IPS DF 4.7 (cell line): ENCODE measurements at regions not wholly inside any gene's neighbourhood (a gene's known extent, or its start where the extent isn't known, plus 50 kb on each side); places are given as distances from the start of the nearest gene placed in this dataset.

Experiments
- DNase-seq: peaks from one replicate; pipeline ENCODE4 v3.0.0-alpha.2; 2013; ENCODE audit warnings: low spot score; ENCODE audit errors: extremely low read depth

DNA sequence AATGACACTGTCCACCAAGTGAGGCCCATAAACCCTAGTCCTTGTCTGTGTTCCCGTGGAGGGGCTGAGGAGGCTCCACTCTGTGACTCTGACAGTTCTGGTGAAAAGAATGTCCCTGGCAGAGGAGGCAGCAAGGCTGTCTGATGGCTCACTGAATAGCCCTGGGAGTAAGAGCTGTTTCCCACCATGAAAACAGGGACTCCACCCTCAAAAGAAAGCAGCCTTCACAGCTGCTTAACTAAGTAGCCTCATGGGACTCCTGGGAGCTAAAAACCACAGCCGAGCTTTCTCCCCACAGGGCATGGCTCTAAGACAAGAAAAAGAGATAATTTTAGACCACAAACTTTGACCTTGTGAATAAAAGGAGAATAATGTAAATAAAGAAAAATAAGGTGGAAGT lies 135.1 kb upstream of the FRY start:
- no peak for DNase-seq

DNA sequence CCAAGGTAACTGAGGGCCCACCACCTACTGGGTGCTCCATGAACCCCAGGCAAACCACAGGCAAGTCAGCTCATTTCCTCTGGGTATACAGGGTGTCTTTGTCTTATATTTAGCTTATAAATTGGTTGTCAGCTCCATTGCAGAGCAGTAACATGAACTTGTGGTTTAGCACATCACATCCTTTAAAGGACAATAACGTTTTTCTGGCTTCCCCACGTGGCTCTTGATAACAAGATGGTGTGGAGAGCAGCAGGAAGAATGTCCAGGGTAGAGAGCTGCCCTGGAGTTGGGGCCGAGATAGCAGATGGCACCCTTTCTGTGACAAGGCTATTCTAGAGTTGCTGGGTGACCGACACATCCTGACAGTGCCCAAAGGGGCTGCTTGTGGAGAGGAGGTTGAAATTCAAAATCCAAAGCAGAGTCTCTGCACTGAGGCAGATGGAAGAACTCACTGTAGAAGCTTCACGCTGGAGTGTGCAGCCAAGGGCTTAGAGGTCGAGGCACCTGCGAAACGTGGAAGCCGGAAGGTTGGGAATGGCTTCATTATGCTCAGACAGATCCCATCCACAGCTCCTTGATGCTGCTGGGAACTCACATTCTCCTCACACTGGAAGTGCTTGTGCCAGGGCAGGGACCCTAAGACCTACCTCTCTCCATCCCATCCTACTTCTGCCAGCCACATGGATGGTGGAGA lies 133.0 kb upstream of the FRY start:
- DNase-seq = no peak

DNA sequence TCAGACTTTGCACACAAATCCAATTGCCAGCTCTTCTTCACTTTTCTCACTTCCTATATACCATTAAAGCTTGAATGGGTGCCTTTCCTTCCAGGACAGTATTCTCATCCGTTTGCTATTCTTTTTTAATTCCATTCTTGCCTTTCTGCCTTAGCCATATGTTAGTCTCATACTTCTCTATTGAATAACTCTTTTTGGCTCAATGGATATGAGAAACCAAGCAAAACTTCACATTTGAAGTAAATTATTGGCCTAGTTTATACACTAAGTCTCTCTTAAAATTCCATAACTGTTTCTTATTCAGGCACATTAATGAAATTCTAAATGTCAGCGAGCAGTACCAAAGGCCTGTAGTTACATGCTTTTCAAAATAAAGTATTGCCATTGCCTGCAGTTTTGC lies 129.6 kb upstream of the FRY start:
- no peak for DNase-seq

DNA sequence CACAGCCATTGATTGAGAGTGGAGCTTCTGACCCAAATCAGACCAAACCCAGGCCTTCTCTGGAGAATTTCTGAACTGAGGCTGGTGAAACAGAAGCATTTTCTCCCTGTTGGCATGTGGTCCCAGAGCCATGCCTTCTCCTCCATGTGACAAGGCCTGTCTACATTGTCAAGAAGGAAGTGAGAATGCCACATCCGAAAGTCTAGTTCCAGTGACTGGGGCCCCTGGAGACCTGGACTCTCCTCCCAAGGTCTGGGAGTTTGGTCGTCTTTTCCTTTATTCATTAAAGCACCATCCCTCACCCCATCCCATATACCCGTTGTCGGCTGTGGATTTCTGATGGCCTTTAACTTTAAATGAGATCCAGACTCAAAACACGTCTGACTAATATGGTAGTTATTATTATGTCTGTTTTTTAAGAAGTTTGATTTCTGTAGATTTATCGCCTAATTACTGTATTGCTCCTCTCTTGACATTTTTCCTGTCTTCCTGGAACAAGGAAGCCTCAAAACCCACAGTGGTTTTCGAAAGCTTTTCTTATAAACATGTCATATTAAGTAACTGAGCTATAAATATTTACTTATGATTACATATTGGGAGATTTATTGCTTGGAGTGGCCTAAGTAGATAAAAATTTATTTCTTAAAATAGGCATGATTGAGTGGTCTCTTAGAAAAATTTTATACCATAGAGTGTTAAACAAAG lies 128.3 kb upstream of the FRY start:
- DNase-seq = no peak

- no peak for DNase-seq
These were observed 126.4 kb upstream of the FRY start for GRCh38 chr13:31904941-31905824.

DNA sequence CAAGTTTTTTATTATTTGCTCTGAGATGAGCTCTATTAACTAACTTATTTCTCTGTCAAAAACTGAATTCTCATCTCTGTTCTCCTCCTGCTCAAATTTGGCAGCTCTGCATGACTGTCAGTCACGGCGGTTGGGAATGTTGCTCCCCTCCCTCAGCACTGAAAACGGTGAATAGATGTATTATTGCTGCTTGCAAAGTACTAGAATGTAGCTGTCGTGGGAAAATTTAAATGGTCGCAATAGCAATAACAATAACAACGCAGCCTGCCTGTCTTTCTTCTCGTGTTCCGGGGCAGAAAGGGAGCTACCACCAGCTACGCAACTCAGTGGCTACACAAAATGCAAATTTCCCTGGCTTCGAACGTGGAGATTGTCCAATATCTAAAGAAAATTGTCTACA lies 125.6 kb upstream of the FRY start:
- DNase-seq = no peak

GRCh38 chr13:31908696-31909411 lies 122.7 kb upstream of the FRY start:
- DNase-seq = no peak

- DNase-seq = peak; percentile 16
These were observed 121.6 kb upstream of the FRY start for GRCh38 chr13:31909864-31910551.

DNA sequence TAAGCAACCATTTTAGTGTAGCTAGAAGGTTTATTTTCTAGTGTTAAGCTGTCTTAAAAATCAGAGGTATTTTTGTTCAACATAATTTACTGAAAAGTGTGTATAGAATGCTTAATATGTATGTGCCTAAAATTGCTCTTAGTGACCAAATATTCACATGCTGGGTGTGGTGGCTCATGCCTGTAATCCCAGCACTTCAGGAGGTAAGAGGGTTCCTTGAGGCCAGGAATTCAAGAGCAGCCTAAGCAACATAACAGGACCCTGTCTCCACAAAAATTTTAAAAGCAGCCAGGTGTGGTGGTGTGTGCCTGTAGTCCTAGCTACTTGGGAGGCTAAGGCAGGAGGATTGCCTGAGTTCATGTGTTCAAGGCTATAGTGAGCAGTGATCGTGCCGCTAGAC lies 120.9 kb upstream of the FRY start:
- no peak for DNase-seq

DNA sequence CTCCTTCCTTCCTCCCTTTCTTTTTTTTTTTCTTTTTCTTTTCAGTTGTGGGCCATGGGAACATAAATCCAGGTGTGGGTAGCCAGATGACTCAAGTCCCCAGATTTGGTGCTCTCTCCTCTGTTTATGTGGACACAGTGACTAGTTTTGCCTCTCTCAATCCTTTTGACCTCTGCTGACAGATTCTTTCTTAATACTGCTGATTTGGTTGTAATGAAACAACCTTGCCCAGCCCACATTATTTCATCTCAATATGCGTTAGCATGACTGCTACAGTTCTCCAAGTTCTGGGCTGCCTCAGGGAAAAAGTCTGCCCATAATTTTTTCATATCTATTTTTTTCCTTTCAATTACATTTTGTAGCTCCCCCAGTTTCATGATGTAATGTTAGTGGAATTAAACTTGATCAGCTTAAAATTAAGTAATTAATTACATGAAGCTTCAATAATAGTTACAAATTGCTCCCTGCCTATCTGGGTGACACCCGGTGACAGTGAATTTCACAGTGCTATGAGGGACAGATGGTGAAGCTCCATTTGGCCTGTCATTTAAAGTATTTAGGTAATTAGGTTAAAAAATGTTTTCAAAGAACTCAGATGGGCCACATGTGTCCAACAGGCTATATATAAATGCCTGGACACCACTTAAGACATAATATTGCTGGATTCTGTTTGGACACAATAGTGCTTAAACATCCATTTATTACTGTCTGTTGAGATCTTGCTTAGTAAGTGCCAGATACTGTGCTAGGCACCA lies 118.8 kb upstream of the FRY start:
- DNase-seq = no peak

DNA sequence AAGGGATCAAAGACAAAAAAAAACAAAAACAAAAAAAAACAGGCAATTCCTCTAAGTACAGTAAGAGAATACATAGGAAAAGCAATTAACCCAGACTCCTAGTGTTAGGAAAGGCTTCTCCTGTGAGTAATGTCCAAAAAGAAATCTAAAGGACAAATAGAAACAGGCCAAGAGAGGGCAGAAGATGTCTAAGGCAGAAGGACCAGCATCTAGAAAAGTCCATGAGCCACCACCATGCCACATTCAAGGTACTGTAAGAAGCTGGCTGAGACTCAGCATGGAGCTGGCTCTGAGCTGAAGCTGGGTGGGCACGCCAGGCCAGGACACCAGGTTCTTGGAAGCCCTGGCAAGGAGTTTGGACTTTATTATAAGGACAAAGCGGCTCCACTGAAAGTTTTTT lies 118.1 kb upstream of the FRY start:
- no peak for DNase-seq

DNA sequence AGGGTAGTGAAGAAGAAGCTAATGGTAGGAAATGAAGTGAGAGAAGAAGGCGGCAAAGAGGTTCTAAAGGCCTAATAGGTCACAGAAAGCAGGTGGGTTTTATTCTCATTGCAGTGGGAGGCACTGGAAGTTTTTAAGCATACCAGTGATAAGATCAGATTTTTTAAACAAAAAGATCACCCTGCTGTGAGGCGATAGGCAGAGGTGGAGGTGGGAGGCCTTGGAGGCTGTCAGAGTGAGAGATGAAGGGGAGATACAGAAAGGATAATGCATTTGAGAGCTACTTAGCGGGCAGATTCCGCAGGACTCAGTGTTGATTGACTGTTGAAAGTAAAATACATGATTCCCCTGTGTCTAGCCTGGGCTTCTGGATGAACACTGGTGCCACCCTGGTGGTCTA lies 116.7 kb upstream of the FRY start:
- DNase-seq = no peak

GRCh38 chr13:31918707-31919106 lies 112.9 kb upstream of the FRY start:
- DNase-seq = no peak

DNA sequence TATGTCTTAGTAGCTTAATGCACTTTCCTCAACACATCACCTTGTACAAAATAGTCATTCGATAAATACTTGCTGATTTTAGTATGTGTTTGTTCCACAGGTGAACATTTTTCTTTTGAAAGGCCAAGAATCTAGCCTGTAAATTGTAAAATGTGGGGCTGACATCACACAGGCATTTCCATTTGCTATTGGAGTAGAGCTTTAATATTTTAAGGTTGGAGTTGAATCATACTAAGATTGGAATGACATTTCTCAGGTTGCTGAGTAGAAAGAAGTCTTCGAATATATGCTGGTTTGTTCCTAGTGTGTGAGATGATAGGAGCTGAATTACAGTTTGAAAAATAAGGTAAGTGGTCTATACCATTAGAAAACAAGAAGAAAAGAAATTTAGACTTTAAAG lies 112.3 kb upstream of the FRY start:
- DNase-seq = no peak

- no peak for DNase-seq
These were observed 111.4 kb upstream of the FRY start for GRCh38 chr13:31919971-31920726.

GRCh38 chr13:31920727-31921100 lies 110.9 kb upstream of the FRY start:
- DNase-seq = no peak

- no peak for DNase-seq
These were observed 108.8 kb upstream of the FRY start for GRCh38 chr13:31922724-31923123.

GRCh38 chr13:31923134-31923763 lies 108.3 kb upstream of the FRY start:
- DNase-seq = no peak

GRCh38 chr13:31925079-31925478 lies 106.5 kb upstream of the FRY start:
- no peak for DNase-seq
